ENCODE measurements at regions not wholly inside any gene's neighbourhood (a gene's known extent, or its start where the extent isn't known, plus 50 kb on each side); places are given as distances from the start of the nearest gene placed in this dataset.
"Not testable (repeated sequence)": the region's sequence is repeated elsewhere in the genome, so short reads cannot be mapped to it uniquely, and the experiment has no call there.

DNA sequence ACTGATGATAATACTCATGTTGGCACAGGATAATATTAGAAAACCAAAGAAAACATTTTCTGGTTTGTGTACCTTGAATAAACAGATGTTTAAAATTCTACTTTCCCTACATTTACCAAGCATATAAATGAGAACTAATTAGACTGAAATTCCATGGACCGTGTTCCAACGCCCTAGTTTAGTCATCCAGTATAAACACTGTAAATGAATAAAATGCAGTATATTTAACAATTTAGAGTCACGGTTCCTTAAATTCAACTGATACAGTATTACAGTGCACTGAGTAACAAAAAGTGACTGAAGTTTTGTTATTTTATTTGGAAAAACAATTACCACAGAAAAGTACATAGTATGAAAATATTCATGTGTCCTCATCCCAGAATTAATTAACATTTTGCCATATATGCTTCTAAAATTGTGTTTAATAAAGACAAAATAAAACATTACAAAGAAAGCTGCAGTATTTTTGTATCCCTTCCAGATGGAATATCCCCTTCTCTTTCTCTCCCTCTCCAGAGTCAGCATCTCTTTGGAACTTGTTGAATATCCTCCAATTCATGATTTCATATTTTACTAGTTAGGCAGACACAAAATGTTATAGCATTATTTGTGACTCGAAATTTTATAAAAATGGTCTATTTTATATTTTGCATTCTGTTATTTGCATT, 112.5 kb downstream of the HMHB1 start:
- ChIA-PET RAD21 (ENCODE audit: unreplicated experiment) (interaction anchor here (1.2 kb wide), 1 partner anchor 44 kb away, joined by 5 read pairs; no protein-coding TSS in a partner anchor), POLR2A (no interaction called here), SMC1A (ENCODE audit: uncharacterized antibody, unreplicated experiment) (no interaction called here), CTCF (no interaction called here)
- no peak overlapping the region for H3K4me3 ChIP-seq
- no peak overlapping the region for H3K27ac ChIP-seq (ENCODE audit: control insufficient read depth, insufficient read depth)
- no peaks in the 10 kb centered on the region for H3K9me3 ChIP-seq (replicated peaks; ENCODE audit: control insufficient read depth, insufficient read depth, low read length)
- H3K4me2 ChIP-seq (ENCODE audit: control insufficient read depth, insufficient read depth), result no peak overlapping the region
- no peak for FAIRE-seq
- H3K27me3 ChIP-seq (replicated peaks in 1 of 2; ENCODE audit: control insufficient read depth in 2 of 2, insufficient read depth in 2 of 2, low read length in 1 of 2), result no peaks in the 10 kb centered on the region
- BruUV-seq (replicated peaks), result no TSS peak
- no peaks in the 10 kb centered on the region for H3K36me3 ChIP-seq (ENCODE audit: control insufficient read depth in 2 of 2, insufficient read depth in 2 of 2, low read length in 1 of 2)
- H3K9ac ChIP-seq (ENCODE audit: control insufficient read depth, insufficient read depth, low read length), result no peak overlapping the region
- in situ Hi-C loops (cut with MboI) (no loop called here), intact Hi-C loops (cut with micrococcal nuclease; ENCODE audit: unreplicated experiment) (no loop called here)
- H3K79me2 ChIP-seq (ENCODE audit: control insufficient read depth, insufficient read depth, low read length), result no peaks in the 10 kb centered on the region
- no peak overlapping the region for H2AFZ ChIP-seq (ENCODE audit: control insufficient read depth, low read depth, low read length)
- no peak for DNase-seq (ENCODE audit: low read depth, low spot score)
- no peak for ATAC-seq
- no peak for TF ChIP-seq IKZF1 (conservative IDR thresholded peaks at IDR 0.05)
- no peaks in the 10 kb centered on the region for H3K4me1 ChIP-seq (ENCODE audit: control insufficient read depth, insufficient read depth, low read length)
- 77% methylated on average over 4 of the region's 4 CpGs for WGBS (ENCODE audit: insufficient coverage, insufficient replicate concordance, low lambda C conversion rate, missing lambda C conversion rate)
- no peaks in the 10 kb centered on the region for H4K20me1 ChIP-seq (ENCODE audit: control insufficient read depth, insufficient read depth)

DNA sequence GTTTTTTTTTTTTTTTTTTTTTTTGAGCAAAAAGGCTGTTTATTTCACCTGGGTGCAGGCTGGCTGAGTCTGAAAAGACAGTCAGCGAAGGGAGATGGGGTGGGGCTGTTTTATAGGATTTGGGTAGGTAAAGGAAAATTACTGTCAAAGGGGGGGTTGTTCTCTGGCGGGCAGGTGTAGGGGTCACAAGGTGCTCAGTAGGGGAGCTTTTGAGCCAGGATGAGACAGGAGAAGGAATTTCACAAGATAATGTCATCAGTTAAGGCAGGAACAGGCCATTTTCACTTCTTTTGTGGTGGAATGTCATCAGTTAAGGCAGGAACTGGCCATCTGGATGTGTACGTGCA, 113.0 kb downstream of the HMHB1 start:
- intact Hi-C loops (cut with micrococcal nuclease; ENCODE audit: unreplicated experiment); ATAC-seq; H3K9ac ChIP-seq (ENCODE audit: control insufficient read depth, insufficient read depth, low read length); BruUV-seq (replicated peaks); H3K27ac ChIP-seq (ENCODE audit: control insufficient read depth, insufficient read depth); H3K27me3 ChIP-seq (replicated peaks in 1 of 2; ENCODE audit: control insufficient read depth in 2 of 2, insufficient read depth in 2 of 2, low read length in 1 of 2); RAD21 ChIA-PET (ENCODE audit: unreplicated experiment); in situ Hi-C loops (cut with MboI); H3K4me2 ChIP-seq (ENCODE audit: control insufficient read depth, insufficient read depth); H3K4me3 ChIP-seq; H2AFZ ChIP-seq (ENCODE audit: control insufficient read depth, low read depth, low read length); H3K9me3 ChIP-seq (replicated peaks; ENCODE audit: control insufficient read depth, insufficient read depth, low read length); H3K36me3 ChIP-seq (ENCODE audit: control insufficient read depth in 2 of 2, insufficient read depth in 2 of 2, low read length in 1 of 2); H4K20me1 ChIP-seq (ENCODE audit: control insufficient read depth, insufficient read depth); H3K4me1 ChIP-seq (ENCODE audit: control insufficient read depth, insufficient read depth, low read length); CTCF ChIA-PET; H3K79me2 ChIP-seq (ENCODE audit: control insufficient read depth, insufficient read depth, low read length); SMC1A ChIA-PET (ENCODE audit: uncharacterized antibody, unreplicated experiment); DNase-seq (ENCODE audit: low read depth, low spot score); FAIRE-seq; POLR2A ChIA-PET: not testable (repeated sequence)
- WGBS (ENCODE audit: insufficient coverage, insufficient replicate concordance, low lambda C conversion rate, missing lambda C conversion rate), result 43% methylated on average over 2 of the region's 3 CpGs

Data from GM12878 (cell line).